GM12874 (cell line): ENCODE measurements at regions not wholly inside any gene's neighbourhood (a gene's known extent, or its start where the extent isn't known, plus 50 kb on each side); places are given as distances from the start of the nearest gene placed in this dataset.

Experiments
- CTCF ChIP-seq: IDR thresholded peaks from 2 replicates; pipeline ENCODE4 v1.5.1; 2011; ENCODE audit warnings: low read depth, mild to moderate bottlenecking, control low read depth, low read length, moderate library complexity; ENCODE audit not compliant: insufficient read depth

DNA sequence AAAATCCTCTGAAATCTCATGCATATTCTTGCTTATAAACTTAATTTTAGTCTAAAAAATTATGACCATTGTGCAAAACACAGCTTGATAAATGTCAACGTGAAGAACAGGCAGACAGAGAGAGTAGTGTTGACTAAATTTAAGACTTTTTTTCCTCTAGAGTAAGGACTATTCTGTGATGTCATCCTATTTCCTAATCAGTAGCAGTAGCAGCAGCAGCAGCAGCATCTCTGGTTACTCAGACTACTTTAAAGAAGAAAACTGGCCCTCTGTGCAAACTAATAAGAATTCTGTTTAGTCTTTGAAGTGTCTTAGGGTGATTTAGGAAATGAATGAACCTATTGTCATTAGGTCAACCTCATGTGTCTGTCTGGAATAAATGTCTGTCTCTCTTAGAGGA lies 403.0 kb downstream of the HINT1 start:
- no peak for TF ChIP-seq CTCF

GRCh38 chr5:130759061-130759460 lies 406.0 kb downstream of the HINT1 start:
- no peak for TF ChIP-seq CTCF

GRCh38 chr5:130747556-130747955 lies 417.5 kb downstream of the HINT1 start:
- no peak for TF ChIP-seq CTCF

GRCh38 chr5:130743092-130743491 lies 422.0 kb downstream of the HINT1 start:
- TF ChIP-seq CTCF, result no peak

DNA sequence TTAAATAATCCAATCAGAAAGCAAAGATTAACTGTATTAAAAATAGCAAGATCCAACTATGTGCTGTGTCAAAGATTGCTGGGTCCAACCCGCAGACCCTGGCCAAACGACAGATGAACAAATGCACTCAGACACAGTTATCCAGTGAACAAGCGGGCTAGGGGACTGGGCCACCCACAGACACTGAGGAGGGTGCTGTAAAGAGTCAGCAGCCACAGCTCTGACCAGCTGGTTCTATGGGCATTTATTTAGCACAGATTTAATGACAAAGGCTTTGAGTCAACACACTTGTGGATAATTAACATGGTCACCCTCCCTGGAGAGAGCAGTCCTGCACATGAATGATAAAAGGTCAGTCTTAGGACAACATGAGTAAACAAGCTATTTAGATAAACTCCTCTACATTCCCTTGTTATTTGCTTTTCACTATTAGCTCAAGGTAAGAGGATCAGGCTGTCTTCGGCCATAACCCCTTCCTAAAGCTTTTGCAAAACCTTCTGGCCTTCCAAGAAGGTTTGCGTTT lies 424.9 kb downstream of the HINT1 start:
- TF ChIP-seq CTCF, result no peak

DNA sequence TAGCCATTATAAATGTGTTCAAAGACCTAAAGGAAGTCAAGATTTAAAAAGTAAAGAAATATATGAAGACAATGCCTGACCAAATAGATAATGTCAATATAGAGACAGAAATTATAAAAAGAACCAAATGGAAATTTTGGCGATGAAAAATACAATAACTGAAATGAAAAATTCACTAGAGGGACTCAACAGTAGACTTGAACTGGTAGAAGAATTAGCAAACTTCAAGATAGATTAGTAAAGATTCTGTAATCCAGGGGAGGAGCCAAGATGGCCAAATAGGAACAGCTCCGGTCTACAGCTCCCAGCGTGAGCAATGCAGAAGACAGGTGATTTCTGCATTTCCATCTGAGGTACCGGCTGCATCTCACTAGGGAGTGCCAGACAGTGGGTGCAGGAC lies 433.2 kb downstream of the HINT1 start:
- no peak for TF ChIP-seq CTCF

GRCh38 chr5:130729541-130729940 lies 435.5 kb downstream of the HINT1 start:
- TF ChIP-seq CTCF, result no peak
